Smooth muscle cell (in vitro differentiated cells): ENCODE measurements at regions not wholly inside any gene's neighbourhood (a gene's known extent, or its start where the extent isn't known, plus 50 kb on each side); places are given as distances from the start of the nearest gene placed in this dataset.

Experiments
- DNase-seq: peaks from one replicate; lab custom pipeline; 2025; ENCODE audit not compliant: unreplicated experiment; lab: John Stamatoyannopoulos, UW
- H2AFZ ChIP-seq: fragments of 200-600 bp; sonication (generic); 2 replicates; pipeline ENCODE4 v1.6.0; 2016; ENCODE audit warnings: antibody characterized with exemption, low read depth, mild to moderate bottlenecking
- H3F3A ChIP-seq: fragments of 200-600 bp; sonication (generic); 2 replicates; pipeline ENCODE4 v1.6.0; 2017; ENCODE audit warnings: antibody characterized with exemption, low read depth
- H3K27ac ChIP-seq: fragments of 200-600 bp; sonication (generic); 2 replicates; pipeline ENCODE4 v1.5.1; 2016; ENCODE audit warnings: low read depth, mild to moderate bottlenecking
- H3K27me3 ChIP-seq: fragments of 200-600 bp; sonication (generic); 2 replicates; pipeline ENCODE4 v1.6.1; 2016; ENCODE audit warnings: low read depth, mild to moderate bottlenecking
- H3K36me3 ChIP-seq: fragments of 200-600 bp; sonication (generic); 2 replicates; pipeline ENCODE4 v1.5.1; 2016; ENCODE audit warnings: low read depth
- H3K4me1 ChIP-seq: fragments of 200-600 bp; sonication (generic); 2 replicates; pipeline ENCODE4 v1.5.1; 2016; ENCODE audit warnings: low read depth
- H3K4me2 ChIP-seq: fragments of 200-600 bp; sonication (generic); 2 replicates; pipeline ENCODE4 v1.6.0; 2016; ENCODE audit warnings: mild to moderate bottlenecking
- H3K4me3 ChIP-seq: fragments of 200-600 bp; sonication (generic); 2 replicates; pipeline ENCODE4 v1.5.1; 2016; ENCODE audit warnings: mild to moderate bottlenecking
- H3K79me2 ChIP-seq: fragments of 200-600 bp; sonication (generic); 2 replicates; pipeline ENCODE4 v1.6.0; 2016; ENCODE audit warnings: low read depth, mild to moderate bottlenecking
- H3K9ac ChIP-seq: fragments of 200-600 bp; sonication (generic); 2 replicates; pipeline ENCODE4 v1.6.0; 2016; ENCODE audit warnings: low read depth
- H3K9me3 ChIP-seq: fragments of 200-600 bp; sonication (generic); replicated peaks from 2 replicates; pipeline ENCODE4 v1.5.1; 2016; ENCODE audit warnings: low read depth
- H4K20me1 ChIP-seq: fragments of 200-600 bp; sonication (generic); 2 replicates; pipeline ENCODE4 v1.6.0; 2016; ENCODE audit warnings: low read depth
- WGBS: methylation state at CpG from one replicate; pipeline ENCODE4 v1.1.7; 2016; ENCODE audit warnings: low lambda C conversion rate; 5-methylcytosine and 5-hydroxymethylcytosine counted together
- TF ChIP-seq, protein P1 (sequence below): fragments of 200-600 bp; sonication (generic); IDR thresholded peaks from 2 replicates; pipeline ENCODE4 v1.5.1; 2017; ENCODE audit warnings: borderline replicate concordance, mild to moderate bottlenecking, antibody characterized with exemption; ENCODE audit not compliant: insufficient read depth, poor library complexity, severe bottlenecking

DNA sequence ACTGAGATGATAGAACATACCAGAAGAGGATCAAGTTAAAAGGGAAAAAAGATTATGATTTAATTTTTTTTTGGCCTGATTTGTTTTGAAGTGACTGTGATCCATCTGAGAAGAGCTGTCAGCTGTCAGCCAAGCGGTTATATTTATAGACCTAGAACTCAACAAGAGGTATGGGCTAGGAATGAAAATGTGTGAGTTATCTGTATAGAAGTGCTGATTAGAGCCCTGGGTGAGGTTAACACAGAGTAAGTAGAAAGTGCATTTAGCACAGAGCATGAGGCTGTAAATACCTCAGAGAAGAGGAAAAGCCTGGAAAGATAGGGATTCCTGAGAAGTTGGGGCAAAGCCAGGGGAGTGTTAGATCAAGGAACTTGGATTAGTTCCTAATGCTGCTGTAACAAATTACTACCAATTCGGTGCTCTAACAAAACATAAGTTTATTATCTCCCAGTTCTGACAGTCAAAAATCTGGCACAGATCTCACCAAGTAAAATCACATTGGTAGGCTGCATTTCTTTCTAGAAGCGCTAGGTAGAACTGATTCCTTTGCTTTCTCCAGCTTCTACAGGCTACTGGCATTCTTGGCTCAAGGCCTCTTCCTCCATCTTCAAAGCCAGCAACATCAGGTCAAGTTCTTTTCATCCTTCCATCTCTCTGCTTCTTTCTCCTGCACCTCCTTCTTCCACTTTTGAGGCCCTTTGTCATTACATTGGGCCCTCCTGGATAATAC lies 197.4 kb upstream of the SPHKAP start:
- Histone ChIP-seq H4K20me1 (no peaks in the 10 kb centered on the region), H3K4me1 (no peaks in the 10 kb centered on the region), H2AFZ (no peak overlapping the region), H3K9ac (no peak overlapping the region), H3K27ac (no peak overlapping the region), H3K4me3 (no peak overlapping the region), H3K27me3 (no peaks in the 10 kb centered on the region), H3F3A (no peaks in the 10 kb centered on the region), H3K79me2 (no peaks in the 10 kb centered on the region), H3K9me3 (no peaks in the 10 kb centered on the region), H3K4me2 (no peak overlapping the region), H3K36me3 (no peaks in the 10 kb centered on the region)
- DNase-seq, result no peak
- TF ChIP-seq, protein P1, sequence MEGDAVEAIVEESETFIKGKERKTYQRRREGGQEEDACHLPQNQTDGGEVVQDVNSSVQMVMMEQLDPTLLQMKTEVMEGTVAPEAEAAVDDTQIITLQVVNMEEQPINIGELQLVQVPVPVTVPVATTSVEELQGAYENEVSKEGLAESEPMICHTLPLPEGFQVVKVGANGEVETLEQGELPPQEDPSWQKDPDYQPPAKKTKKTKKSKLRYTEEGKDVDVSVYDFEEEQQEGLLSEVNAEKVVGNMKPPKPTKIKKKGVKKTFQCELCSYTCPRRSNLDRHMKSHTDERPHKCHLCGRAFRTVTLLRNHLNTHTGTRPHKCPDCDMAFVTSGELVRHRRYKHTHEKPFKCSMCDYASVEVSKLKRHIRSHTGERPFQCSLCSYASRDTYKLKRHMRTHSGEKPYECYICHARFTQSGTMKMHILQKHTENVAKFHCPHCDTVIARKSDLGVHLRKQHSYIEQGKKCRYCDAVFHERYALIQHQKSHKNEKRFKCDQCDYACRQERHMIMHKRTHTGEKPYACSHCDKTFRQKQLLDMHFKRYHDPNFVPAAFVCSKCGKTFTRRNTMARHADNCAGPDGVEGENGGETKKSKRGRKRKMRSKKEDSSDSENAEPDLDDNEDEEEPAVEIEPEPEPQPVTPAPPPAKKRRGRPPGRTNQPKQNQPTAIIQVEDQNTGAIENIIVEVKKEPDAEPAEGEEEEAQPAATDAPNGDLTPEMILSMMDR, result no peak
- WGBS, result 68% methylated on average over 3 of the region's 3 CpGs

GRCh38 chr2:228378233-228378632 lies 196.7 kb upstream of the SPHKAP start:
- Histone ChIP-seq H3K4me2 (no peak overlapping the region), H3K4me3 (no peak overlapping the region), H3K4me1 (no peaks in the 10 kb centered on the region), H3F3A (no peaks in the 10 kb centered on the region), H3K36me3 (no peaks in the 10 kb centered on the region), H3K27me3 (no peaks in the 10 kb centered on the region), H3K9me3 (no peaks in the 10 kb centered on the region), H4K20me1 (no peaks in the 10 kb centered on the region), H3K79me2 (no peaks in the 10 kb centered on the region), H3K27ac (no peak overlapping the region), H2AFZ (no peak overlapping the region), H3K9ac (no peak overlapping the region)
- WGBS, result 90% methylated on average over 2 of the region's 2 CpGs
- DNase-seq, result no peak
- TF ChIP-seq, protein P1, result no peak

DNA sequence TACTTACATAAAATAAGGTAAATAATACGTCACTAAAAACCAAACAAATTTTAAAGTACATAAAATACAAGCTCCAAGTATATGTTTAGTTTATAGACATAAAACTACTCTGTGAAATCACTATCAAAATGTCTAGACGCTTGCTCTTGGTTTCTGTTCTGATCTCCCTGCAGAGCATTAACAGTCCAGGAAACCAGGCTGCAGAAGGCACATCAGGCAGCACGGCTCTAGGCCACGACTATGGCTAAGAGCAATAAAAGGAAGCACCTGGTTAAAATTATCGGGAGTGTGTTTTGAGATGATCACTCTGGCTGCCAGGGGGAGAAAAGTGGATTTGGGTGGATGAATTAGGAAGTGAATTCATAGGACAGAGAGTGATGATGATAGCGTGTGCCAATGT lies 196.0 kb upstream of the SPHKAP start:
- H3K9ac ChIP-seq, result no peak overlapping the region
- no peak overlapping the region for H3K27ac ChIP-seq
- H3K79me2 ChIP-seq, result no peaks in the 10 kb centered on the region
- TF ChIP-seq, protein P1, result no peak
- no peaks in the 10 kb centered on the region for H3K9me3 ChIP-seq
- no peaks in the 10 kb centered on the region for H3K36me3 ChIP-seq
- H2AFZ ChIP-seq, result no peak overlapping the region
- WGBS, result 83% methylated on average over 6 of the region's 6 CpGs
- DNase-seq, result no peak
- H3K4me1 ChIP-seq, result no peaks in the 10 kb centered on the region
- no peak overlapping the region for H3K4me2 ChIP-seq
- no peak overlapping the region for H3K4me3 ChIP-seq
- H3K27me3 ChIP-seq, result no peaks in the 10 kb centered on the region
- no peaks in the 10 kb centered on the region for H3F3A ChIP-seq
- H4K20me1 ChIP-seq, result no peaks in the 10 kb centered on the region

- Histone ChIP-seq H3K4me2 (no peak overlapping the region), H3K27ac (no peak overlapping the region), H3K27me3 (no peaks in the 10 kb centered on the region), H3K9me3 (no peaks in the 10 kb centered on the region), H4K20me1 (no peaks in the 10 kb centered on the region), H3K4me1 (no peaks in the 10 kb centered on the region), H3K36me3 (no peaks in the 10 kb centered on the region), H3F3A (no peaks in the 10 kb centered on the region), H2AFZ (no peak overlapping the region), H3K4me3 (no peak overlapping the region), H3K79me2 (no peaks in the 10 kb centered on the region), H3K9ac (no peak overlapping the region)
- TF ChIP-seq, protein P1, result no peak
- no peak for DNase-seq
- WGBS, result 83% methylated on average over 3 of the region's 3 CpGs
Measured at GRCh38 chr2:228374741-228375140, 193.3 kb upstream of the SPHKAP start.
